ENCODE measurements at regions not wholly inside any gene's neighbourhood (a gene's known extent, or its start where the extent isn't known, plus 50 kb on each side); places are given as distances from the start of the nearest gene placed in this dataset.

DNA sequence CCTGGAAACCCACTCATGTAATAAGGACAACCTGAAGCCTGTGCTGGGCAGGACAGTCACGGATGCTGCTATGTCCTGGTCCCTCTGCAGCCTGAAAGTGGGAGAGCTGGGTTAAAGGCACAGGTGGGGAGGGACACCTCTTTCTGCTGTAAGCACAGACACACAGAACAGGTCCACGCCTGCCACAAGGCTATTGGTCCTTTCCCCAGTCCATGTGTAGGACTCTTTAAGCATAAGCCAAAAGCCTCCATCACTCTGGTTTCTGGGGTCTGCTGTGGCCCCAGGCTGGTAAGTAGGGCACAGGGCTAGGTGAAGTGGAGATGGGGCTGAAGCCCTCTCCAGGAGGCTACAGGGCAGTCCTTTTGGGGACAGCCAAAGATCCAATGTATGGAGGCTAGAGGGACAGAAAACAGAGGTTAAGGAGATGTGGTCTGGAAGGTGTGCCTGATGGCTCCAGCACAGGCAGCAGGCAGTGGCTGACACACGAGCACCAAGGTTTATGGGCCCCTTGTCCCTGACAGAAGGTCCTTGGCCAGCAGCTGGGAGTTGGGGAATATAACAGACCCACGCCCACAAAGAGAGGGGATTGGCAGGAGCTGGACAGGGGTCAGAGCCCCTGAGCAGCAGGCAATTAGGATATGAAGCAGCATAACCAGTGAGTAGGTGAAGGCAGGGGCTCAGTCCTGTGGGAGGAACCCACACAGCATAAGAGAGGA lies 203.6 kb upstream of the MVB12B start:
- no peak for DNase-seq
- 45 to 64% methylated on average over 4 of the region's 4 CpGs for WGBS, 2 donors
- no peaks in the 10 kb centered on the region for H3K36me3 ChIP-seq
- no peaks in the 10 kb centered on the region for H3K9me3 ChIP-seq
- H3K4me3 ChIP-seq = no peak overlapping the region
- no peak for TF ChIP-seq CTCF (IDR thresholded peaks at IDR 0.05)
- TF ChIP-seq POLR2AphosphoS5 (IDR thresholded peaks at IDR 0.05) = no peak
- TF ChIP-seq POLR2A (IDR thresholded peaks at IDR 0.05) = no peak
- no peak for TF ChIP-seq EP300 (IDR thresholded peaks at IDR 0.05)
- no peaks in the 10 kb centered on the region for H3K27me3 ChIP-seq
- intact Hi-C loops (cut with DNase I) = no loop called here
- H3K27ac ChIP-seq = no peak overlapping the region
- peaks cover 0 to 35% (median 28%) of the 10 kb centered on the region in 4 donors for H3K4me1 ChIP-seq

- intact Hi-C loops (cut with DNase I) = no loop called here
- no peak overlapping the region for H3K4me3 ChIP-seq
- WGBS, 2 donors = 40 to 62% methylated on average over 7 of the region's 7 CpGs
- H3K36me3 ChIP-seq = no peaks in the 10 kb centered on the region
- no peaks in the 10 kb centered on the region for H3K27me3 ChIP-seq
- no peak overlapping the region for H3K27ac ChIP-seq
- DNase-seq = no peak
- H3K9me3 ChIP-seq = no peaks in the 10 kb centered on the region
- peaks cover 0 to 35% (median 28%) of the 10 kb centered on the region in 4 donors for H3K4me1 ChIP-seq
- no peak for TF ChIP-seq EP300 (IDR thresholded peaks at IDR 0.05)
Measured at GRCh38 chr9:126123927-126124326, 202.7 kb upstream of the MVB12B start.

DNA sequence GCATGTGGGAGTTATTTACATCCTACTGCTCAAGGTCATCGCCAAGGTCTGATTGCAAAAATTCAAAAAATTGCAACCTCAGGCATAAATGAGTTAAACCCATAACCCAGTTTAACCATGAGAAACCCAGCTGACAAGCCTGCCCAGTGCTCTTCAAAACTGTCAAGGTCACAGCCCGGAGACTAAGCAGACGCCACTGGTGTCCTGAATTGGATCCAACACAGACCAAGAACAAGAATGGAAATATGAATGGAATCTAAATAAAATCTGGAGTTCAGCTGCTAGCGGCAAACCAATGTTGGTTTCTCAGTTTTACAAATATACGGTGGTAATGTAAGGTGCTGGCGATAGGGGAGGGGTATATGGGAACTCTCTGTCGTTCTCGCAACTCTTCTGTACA lies 201.5 kb upstream of the MVB12B start:
- Histone ChIP-seq H3K4me1 (peaks cover 0 to 35% (median 28%) of the 10 kb centered on the region in 4 donors), H3K27me3 (no peaks in the 10 kb centered on the region), H3K27ac (peak overlapping the region; percentile 16 to 59 (median 46)), H3K9me3 (no peaks in the 10 kb centered on the region), H3K36me3 (no peaks in the 10 kb centered on the region), H3K4me3 (peak overlapping the region in 3 of 4 donors; percentile 13 to 27 (median 22))
- TF ChIP-seq CTCF (IDR thresholded peaks at IDR 0.05) = no peak
- TF ChIP-seq POLR2AphosphoS5 (IDR thresholded peaks at IDR 0.05) = peak; percentile 23 to 89 (median 82)
- peak in 1 of 4 donors; percentile 33 for TF ChIP-seq EP300 (IDR thresholded peaks at IDR 0.05)
- 56 to 65% methylated on average over 8 of the region's 8 CpGs for WGBS, 2 donors
- intact Hi-C loops (cut with DNase I) = no loop called here
- DNase-seq = no peak

DNA sequence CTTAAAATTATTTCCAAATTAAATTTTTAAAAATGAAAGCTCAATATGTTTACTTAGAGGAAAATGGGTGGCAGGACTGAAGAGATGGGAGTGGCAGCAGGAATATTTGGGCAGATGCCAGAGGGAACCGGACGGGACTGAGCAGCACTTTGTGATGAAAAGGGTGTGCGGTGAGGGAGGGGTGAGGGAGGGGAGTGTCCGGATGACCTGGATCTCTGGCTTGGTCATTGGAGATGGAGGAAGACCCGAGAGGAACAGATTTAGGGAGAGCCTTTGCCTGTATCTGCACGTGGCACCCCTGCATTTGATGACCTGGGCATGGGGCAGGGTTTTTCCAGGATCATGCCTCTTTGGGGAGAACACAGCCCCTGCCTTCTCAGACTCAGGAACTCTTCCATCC lies 201.1 kb upstream of the MVB12B start:
- intact Hi-C loops (cut with DNase I) = no loop called here
- WGBS, 2 donors = 15 to 52% methylated on average over 6 of the region's 6 CpGs
- peak overlapping the region; percentile 16 to 59 (median 46) for H3K27ac ChIP-seq
- peak overlapping the region in 3 of 4 donors; percentile 13 to 27 (median 22) for H3K4me3 ChIP-seq
- no peak for DNase-seq
- no peaks in the 10 kb centered on the region for H3K36me3 ChIP-seq
- no peaks in the 10 kb centered on the region for H3K27me3 ChIP-seq
- TF ChIP-seq POLR2A (IDR thresholded peaks at IDR 0.05) (no peak), POLR2AphosphoS5 (IDR thresholded peaks at IDR 0.05) (no peak), CTCF (IDR thresholded peaks at IDR 0.05) (no peak), EP300 (IDR thresholded peaks at IDR 0.05) (no peak)
- H3K4me1 ChIP-seq = peaks cover 0 to 35% (median 28%) of the 10 kb centered on the region in 4 donors
- no peaks in the 10 kb centered on the region for H3K9me3 ChIP-seq

- no peak for DNase-seq
- WGBS, 2 donors = 44 to 67% methylated on average over 4 of the region's 4 CpGs
- TF ChIP-seq CTCF (IDR thresholded peaks at IDR 0.05) = no peak
- intact Hi-C loops (cut with DNase I) = no loop called here
- Histone ChIP-seq H3K27ac (peak overlapping the region in 2 of 4 donors; percentile 56 to 59), H3K4me1 (peaks cover 0 to 35% (median 28%) of the 10 kb centered on the region in 4 donors), H3K9me3 (no peaks in the 10 kb centered on the region), H3K4me3 (no peak overlapping the region), H3K36me3 (no peaks in the 10 kb centered on the region), H3K27me3 (no peaks in the 10 kb centered on the region)
Measured at GRCh38 chr9:126125992-126126409, 200.6 kb upstream of the MVB12B start.
